Neural crest cell (in vitro differentiated cells): ENCODE measurements at regions not wholly inside any gene's neighbourhood (a gene's known extent, or its start where the extent isn't known, plus 50 kb on each side); places are given as distances from the start of the nearest gene placed in this dataset.
"Not testable (repeated sequence)": the region's sequence is repeated elsewhere in the genome, so short reads cannot be mapped to it uniquely, and the experiment has no call there.

Experiments used
- DNase-seq: peaks from one replicate; pipeline ENCODE4 v3.0.0; 2021; ENCODE audit warnings: low read depth, mixed read lengths, low spot score
- H3K27ac Mint-ChIP-seq: one replicate; pipeline ENCODE4 v1.8.0; 2021; ENCODE audit warnings: mild to moderate bottlenecking, mixed read lengths; ENCODE audit not compliant: unreplicated experiment
- H3K27me3 Mint-ChIP-seq: 2 replicates; pipeline ENCODE4 v1.8.0; 2021; ENCODE audit warnings: low read depth, mild to moderate bottlenecking, mixed read lengths
- H3K36me3 Mint-ChIP-seq: 2 replicates; pipeline ENCODE4 v1.8.0; 2021; ENCODE audit warnings: low read depth, mild to moderate bottlenecking, mixed read lengths
- H3K4me1 Mint-ChIP-seq: 2 replicates; pipeline ENCODE4 v1.8.0; 2021; ENCODE audit warnings: mixed read lengths
- H3K4me3 Mint-ChIP-seq: one replicate; pipeline ENCODE4 v1.8.0; 2021; ENCODE audit warnings: mild to moderate bottlenecking, mixed read lengths
- H3K9me3 Mint-ChIP-seq: 2 replicates; pipeline ENCODE4 v1.8.0; 2021; ENCODE audit warnings: mixed read lengths
- CTCF ChIP-seq: fragments of 200-600 bp; sonication (generic); conservative IDR thresholded peaks from 2 replicates; pipeline ENCODE4 v1.5.0; 2021; ENCODE audit warnings: antibody characterized with exemption, mild to moderate bottlenecking

DNA sequence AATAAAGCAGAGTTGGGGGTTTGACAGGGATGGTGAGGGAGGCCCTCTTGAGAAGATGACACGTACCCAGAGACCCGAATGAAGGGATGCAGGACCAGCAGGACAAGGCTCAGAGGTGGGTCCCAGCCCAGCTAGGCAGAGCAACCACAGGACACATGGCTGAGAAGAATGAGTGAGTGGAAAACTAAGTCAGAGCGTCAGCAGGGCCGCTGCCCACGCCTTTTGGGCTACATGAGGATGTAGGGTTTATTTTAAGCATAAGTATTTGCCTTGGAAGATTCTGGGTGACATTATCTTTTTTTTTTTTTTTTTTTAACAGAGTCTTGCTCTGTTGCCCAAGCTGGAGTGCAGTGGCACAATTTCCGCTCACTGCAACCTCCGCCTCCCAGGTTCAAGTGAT, 176.0 kb downstream of the TMEM132E start:
- Mint-ChIP-seq H3K4me3 (no peak overlapping the region), H3K9me3 (no peaks in the 10 kb centered on the region), H3K4me1 (peaks cover 12% of the 10 kb centered on the region), H3K36me3 (no peaks in the 10 kb centered on the region), H3K27ac (no peak overlapping the region), H3K27me3 (peaks cover 75% of the 10 kb centered on the region)
- no peak for DNase-seq
- no peak for TF ChIP-seq CTCF

DNA sequence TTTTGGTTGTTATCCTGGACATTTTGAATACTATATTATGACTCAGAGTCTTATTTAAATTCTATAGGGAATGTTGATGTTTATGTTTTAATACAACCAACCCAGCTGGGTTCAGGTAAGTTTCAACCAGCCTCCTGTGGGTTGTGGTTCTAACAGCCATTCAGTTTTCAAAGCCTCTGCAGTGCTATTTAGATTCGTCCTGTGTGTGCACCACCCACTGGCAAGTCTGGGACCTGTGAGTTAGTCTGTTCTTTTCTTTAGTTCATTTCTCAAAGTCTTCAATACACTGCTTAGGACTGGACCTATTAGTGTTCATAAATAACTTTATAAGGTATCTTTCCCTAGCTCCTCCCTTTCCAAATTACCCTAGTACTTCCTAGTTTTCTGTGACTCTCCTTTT, 170.6 kb downstream of the TMEM132E start:
- Mint-ChIP-seq H3K4me3 (no peak overlapping the region), H3K4me1 (no peaks in the 10 kb centered on the region), H3K36me3 (no peaks in the 10 kb centered on the region), H3K27ac (no peak overlapping the region), H3K9me3 (peaks cover 4% of the 10 kb centered on the region), H3K27me3 (peaks cover 82% of the 10 kb centered on the region)
- DNase-seq: no peak
- TF ChIP-seq CTCF: no peak

DNA sequence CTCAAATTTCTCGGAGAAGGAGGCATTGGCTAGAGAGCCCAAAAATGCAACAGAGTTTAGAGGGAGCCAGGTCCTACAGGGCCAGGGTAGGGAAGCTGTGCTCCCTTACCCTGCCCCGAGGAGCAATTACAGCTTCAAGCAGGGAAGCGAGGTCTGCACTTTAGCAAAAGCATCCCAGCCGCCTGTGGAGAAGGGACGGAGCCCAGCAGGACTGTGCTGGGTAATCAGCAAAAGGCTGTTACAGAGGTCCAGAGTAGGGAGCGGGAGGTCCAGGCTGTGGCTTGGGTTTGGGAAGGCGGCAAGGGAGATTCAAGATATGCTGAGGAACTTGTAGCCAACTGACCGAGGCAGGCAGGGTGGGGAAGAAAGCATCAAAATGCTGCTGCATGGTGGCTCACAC, 162.6 kb downstream of the TMEM132E start:
- Mint-ChIP-seq H3K9me3 (no peaks in the 10 kb centered on the region), H3K36me3 (no peaks in the 10 kb centered on the region), H3K4me3 (no peak overlapping the region), H3K27ac (no peak overlapping the region), H3K27me3 (peaks cover 44% of the 10 kb centered on the region), H3K4me1 (no peaks in the 10 kb centered on the region)
- no peak for DNase-seq
- TF ChIP-seq CTCF: no peak

GRCh38 chr17:34740565-34741520, 161.5 kb downstream of the TMEM132E start:
- no peaks in the 10 kb centered on the region for H3K4me1 Mint-ChIP-seq
- H3K4me3 Mint-ChIP-seq: no peak overlapping the region
- no peaks in the 10 kb centered on the region for H3K9me3 Mint-ChIP-seq
- no peak for TF ChIP-seq CTCF
- DNase-seq: no peak
- H3K36me3 Mint-ChIP-seq: no peaks in the 10 kb centered on the region
- no peak overlapping the region for H3K27ac Mint-ChIP-seq
- peaks cover 49% of the 10 kb centered on the region for H3K27me3 Mint-ChIP-seq

- no peak overlapping the region for H3K4me3 Mint-ChIP-seq
- H3K9me3 Mint-ChIP-seq: no peaks in the 10 kb centered on the region
- no peaks in the 10 kb centered on the region for H3K4me1 Mint-ChIP-seq
- no peak overlapping the region for H3K27ac Mint-ChIP-seq
- H3K36me3 Mint-ChIP-seq: no peaks in the 10 kb centered on the region
- no peak for TF ChIP-seq CTCF
- no peak for DNase-seq
- H3K27me3 Mint-ChIP-seq: peaks cover 60% of the 10 kb centered on the region
Measured at GRCh38 chr17:34739386-34739785, 160.0 kb downstream of the TMEM132E start.

GRCh38 chr17:34737673-34738072, 158.3 kb downstream of the TMEM132E start:
- H3K4me3 Mint-ChIP-seq, H3K36me3 Mint-ChIP-seq, H3K27ac Mint-ChIP-seq, DNase-seq, H3K4me1 Mint-ChIP-seq, H3K9me3 Mint-ChIP-seq: not testable (repeated sequence)
- peaks cover 56% of the 10 kb centered on the region for H3K27me3 Mint-ChIP-seq
